ENCODE measurements at regions not wholly inside any gene's neighbourhood (a gene's known extent, or its start where the extent isn't known, plus 50 kb on each side); places are given as distances from the start of the nearest gene placed in this dataset.

DNA sequence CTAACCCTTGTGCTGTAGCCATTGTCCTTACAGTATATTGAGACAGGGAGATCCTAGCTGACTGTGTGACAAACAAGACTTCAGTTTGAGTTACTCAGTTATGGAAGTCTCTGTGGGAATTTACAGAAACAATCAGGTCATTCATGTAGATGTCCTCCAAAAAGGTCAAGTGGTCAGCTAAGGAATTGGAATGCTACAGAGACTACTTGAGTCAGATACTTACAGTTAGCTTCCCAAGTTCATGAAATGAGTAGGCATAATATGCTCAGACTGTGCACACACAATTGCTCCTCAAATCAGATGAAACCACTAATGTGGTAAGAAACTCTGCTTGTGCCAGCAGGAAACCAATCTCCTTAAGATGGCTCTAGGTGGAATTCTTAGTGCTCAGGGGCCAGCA lies 985.7 kb downstream of the NSUN3 start:
- TF ChIP-seq EZH2 (IDR thresholded peaks at IDR 0.05) (no peak), POLR2AphosphoS5 (IDR thresholded peaks at IDR 0.05; ENCODE audit: borderline replicate concordance, low read depth, low read length) (no peak)

Data from SK-N-MC (cell line).